ENCODE measurements at regions not wholly inside any gene's neighbourhood (a gene's known extent, or its start where the extent isn't known, plus 50 kb on each side); places are given as distances from the start of the nearest gene placed in this dataset.
"Not testable (repeated sequence)": the region's sequence is repeated elsewhere in the genome, so short reads cannot be mapped to it uniquely, and the experiment has no call there.

GRCh38 chr15:47027322-47027946, 689.9 kb upstream of the SEMA6D start:
- DNase-seq = no peak

GRCh38 chr15:47035475-47036406, 681.6 kb upstream of the SEMA6D start:
- no peak for DNase-seq

- no peak for DNase-seq
Observed at GRCh38 chr15:47037003-47037402, 680.3 kb upstream of the SEMA6D start.

DNA sequence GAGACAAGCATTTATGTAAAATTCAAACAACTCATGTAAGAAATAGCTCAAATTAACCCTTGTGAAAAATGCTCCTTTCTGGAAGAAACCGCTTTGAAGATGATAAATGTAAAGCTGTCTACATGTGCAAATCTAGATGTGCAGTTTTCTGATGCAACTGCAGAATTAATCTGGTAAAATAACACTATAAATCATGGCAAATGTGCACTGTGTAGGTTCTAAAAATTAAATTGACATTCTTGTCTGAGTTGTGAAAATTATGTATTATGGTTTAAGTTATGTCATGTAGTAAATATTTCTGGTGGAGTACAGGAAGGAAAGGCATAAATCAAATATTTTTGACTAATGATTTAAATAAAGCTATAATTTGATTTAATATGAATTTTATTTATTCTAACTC, 678.1 kb upstream of the SEMA6D start:
- no peak for DNase-seq

- DNase-seq = no peak
Observed at GRCh38 chr15:47041301-47041700, 676.0 kb upstream of the SEMA6D start.

DNA sequence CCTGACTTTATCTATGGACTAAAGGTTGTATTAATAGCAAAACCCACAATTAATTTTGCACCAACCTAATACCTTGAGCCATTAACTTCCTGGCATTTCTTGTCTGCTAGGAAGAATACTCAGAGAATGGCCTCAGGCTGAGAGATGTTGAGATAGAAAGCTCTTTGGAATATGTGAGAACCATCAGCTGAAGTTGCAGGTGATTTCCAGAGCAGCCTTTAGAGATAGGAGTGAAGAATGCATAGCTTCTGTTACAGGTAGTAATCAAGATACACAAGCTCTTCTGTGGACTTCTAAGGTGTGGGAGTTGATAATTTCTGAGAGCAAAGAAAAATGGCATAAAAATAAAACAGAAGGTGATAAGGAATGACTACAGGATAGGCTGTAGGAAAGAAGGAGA, 669.3 kb upstream of the SEMA6D start:
- not testable (repeated sequence) for DNase-seq

DNA sequence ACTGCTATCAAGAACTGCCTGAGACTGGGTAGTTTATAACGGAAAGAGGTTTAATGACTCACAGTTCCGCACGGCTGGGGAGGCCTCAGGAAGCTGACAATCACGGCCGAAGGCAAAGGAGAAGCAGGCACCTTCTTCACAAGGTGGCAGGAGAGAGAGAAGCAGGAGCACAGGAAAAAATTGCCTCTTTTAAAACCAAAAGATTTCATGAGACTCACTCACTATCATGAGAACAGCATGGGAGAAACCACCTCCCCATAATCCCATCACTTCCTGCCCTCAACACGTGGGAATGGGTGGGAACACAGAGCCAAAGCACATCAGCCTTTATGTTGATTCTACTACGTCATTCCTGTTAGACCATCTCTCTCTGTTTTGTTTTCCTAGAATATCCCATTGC, 650.9 kb upstream of the SEMA6D start:
- DNase-seq = no peak

- DNase-seq = not testable (repeated sequence)
Observed at GRCh38 chr15:47077846-47078245, 639.5 kb upstream of the SEMA6D start.

DNA sequence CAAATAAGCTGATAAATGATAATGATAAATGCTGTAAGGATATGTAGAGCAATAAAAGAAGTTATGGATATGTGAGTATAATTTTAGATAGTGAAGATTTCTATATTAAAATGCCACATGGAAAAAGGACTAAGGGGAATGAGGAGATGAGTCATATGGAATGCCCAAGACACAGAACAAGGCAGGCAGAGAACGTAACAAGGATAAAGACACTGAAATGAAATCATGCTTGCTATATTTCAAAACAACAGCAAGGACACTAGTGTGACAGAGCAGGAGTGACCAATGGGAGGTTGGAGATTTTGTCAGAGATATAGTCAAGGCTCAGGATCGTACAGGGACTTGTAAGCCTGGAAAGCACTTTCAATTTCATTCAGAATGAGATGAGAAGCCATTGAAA, 621.5 kb upstream of the SEMA6D start:
- DNase-seq = no peak

DNA sequence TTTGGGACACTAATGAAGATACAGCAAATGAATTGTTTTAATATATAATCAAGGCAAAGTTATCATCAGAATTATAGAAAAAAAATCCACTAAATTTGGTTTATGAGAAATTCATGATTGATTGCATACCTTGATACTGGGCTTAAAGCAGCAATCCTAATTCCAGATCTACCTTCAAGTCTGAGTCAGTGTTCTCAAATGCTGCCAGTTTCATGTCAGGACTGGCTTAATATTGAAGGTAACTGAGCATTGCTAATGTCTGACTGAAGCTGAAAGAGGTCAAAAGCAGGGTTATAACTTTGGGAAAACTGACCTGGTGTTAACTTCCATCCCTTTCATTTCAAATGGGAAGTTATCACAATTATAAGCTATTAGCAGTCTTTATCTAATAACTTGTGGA, 618.8 kb upstream of the SEMA6D start:
- DNase-seq = not testable (repeated sequence)

GRCh38 chr15:47099801-47100200, 617.5 kb upstream of the SEMA6D start:
- DNase-seq = not testable (repeated sequence)

- DNase-seq = not testable (repeated sequence)
Observed at GRCh38 chr15:47108800-47109199, 608.5 kb upstream of the SEMA6D start.

DNA sequence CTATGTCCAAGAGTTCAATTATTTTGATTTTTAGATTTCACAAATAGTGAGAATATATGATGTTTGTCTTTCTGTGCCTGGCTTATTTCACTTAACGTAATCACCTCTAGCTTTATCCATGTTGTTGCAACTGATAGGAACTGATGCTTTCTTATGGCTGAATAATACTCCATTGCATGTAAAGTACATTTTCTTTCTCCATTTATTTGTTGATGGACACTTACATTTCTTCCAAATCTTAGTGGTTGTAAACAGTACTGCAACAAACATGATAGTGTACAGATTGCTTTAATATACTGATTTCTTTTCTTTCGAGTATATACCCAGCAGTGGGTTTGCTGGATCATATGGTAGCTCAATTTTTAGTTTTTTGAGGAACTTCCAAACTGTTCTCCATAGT, 600.6 kb upstream of the SEMA6D start:
- DNase-seq = no peak

- no peak for DNase-seq
Observed at GRCh38 chr15:47119349-47119748, 598.0 kb upstream of the SEMA6D start.

- no peak for DNase-seq
Observed at GRCh38 chr15:47124430-47125102, 592.7 kb upstream of the SEMA6D start.

GRCh38 chr15:47129033-47129432, 588.3 kb upstream of the SEMA6D start:
- no peak for DNase-seq

DNA sequence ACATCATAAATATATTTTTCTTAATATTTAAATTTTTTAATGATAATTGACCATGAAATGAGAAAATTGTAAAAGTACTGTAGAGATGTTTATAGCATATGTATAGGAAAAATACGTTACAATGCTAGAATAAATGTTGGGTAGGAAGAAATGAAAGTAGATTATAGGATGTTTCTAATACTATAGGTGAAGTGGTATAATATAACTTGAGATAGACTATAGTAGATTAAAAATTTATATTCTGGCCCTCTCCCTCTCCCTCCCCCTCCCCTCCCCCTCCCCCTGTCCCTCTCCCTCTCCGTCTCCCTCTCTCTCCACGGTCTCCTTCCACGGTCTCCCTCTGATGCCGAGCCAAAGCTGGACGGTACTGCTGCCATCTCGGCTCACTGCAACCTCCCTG, 585.9 kb upstream of the SEMA6D start:
- not testable (repeated sequence) for DNase-seq

DNA sequence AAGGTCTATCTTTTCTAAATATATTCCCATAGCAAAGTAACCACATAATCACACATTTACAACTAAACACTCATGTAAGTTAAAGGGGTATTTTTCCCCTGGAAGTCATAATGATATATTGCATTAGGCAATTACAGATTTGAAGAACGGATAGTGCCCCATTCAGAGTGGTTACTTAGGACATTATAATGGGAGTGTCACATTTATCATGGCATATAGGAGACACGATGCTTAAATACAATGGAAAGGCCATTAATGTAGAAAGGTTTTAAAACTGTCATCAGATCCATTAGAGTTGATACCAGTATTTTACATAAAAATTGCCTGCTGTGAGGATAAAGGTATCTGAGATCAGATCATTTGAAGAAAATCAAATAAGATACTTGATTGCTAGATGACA, 582.0 kb upstream of the SEMA6D start:
- DNase-seq = no peak

DNA sequence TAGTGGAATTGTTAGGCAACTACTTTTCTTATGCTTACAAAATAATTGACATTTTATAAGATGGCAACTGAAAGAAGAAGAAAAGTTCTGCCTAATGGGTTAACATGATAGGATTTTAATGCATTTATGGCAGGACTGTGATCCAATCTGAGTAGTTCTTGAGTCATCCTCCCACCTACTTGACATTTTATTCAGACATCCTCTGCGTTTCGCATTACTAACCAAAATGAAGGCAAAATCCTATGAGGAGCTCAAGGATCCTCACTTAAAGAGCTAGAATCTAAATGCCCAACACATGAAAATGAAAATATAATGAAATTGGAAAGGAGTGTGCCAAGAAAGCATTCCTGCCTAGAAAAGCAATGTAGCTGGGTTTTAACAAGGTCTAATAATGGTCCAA, 581.1 kb upstream of the SEMA6D start:
- DNase-seq = no peak

GRCh38 chr15:47139965-47140364, 577.3 kb upstream of the SEMA6D start:
- DNase-seq = no peak

DNA sequence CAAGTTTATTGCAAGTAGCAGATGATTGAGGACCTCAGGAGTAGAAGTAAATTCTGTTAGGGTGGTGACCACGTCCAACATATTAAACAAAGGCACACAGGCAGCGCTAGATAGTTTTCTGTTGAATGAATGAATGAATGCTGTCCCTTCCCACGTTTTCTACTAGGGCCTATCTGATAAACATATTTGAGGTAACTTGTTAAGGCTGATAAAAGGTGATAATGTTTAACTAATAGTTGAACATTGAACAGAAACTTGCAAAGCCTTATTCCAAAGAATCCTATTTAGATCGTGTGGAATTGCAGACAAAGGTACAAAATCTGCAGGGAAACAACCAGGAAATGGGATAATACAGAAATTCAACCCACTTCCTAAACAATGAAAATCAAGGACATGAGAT, 559.5 kb upstream of the SEMA6D start:
- no peak for DNase-seq

GRCh38 chr15:47158573-47158972, 558.7 kb upstream of the SEMA6D start:
- DNase-seq = no peak

DNA sequence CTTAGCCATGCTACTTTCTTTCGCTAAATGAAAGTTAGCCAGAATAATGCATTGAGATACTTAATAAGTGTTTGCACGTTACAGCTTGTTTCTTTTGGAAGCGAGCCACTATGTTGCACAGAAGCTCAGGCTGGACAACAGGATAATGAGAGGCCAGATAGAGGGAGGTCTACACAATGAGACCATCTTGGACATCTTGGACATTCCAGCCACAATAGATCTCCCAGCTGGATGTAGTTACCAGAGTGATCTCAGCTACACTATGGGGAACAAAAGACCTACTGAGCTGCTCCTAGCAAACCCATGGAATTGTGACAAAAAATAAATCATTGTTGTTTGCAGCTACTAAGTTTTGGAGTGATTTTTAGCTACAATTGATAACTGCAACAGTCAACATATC, 540.1 kb upstream of the SEMA6D start:
- no peak for DNase-seq

DNA sequence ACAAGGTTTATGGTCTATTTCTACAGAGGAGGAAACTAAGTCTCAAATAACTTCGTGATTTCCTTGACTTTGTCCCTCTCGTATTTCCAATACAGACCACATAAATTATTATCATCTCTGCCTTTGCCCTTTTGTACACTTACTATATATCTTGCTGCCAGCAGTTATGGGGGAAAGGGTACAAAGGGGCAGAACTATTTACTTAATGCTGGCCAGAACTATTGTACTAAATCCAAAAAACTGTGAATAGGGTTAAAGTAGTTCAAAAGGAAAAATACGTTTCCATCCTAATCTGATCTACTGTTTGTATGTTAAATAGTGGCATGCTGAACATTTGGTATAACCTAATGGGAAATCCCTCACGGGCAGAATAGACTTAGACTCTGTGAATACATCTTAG, 537.3 kb upstream of the SEMA6D start:
- no peak for DNase-seq

All from NCI-H187 (cell line).